PC-3 (cell line): ENCODE measurements at regions not wholly inside any gene's neighbourhood (a gene's known extent, or its start where the extent isn't known, plus 50 kb on each side); places are given as distances from the start of the nearest gene placed in this dataset.

Experiments used
- ATAC-seq: fragments of 200-7000 bp; cut with Tn5 transposase; 2 replicates; pipeline ENCODE4 v1.9.1; 2020; ENCODE audit warnings: mild to moderate bottlenecking, moderate library complexity
- BruUV-seq: library from RNA; stranded (reverse); fragments of 400-500 nt; replicated peaks from 2 replicates; lab custom pipeline; 2021; lab: Mats Ljungman, UMichigan
- CTCF ChIA-PET: fragments of 300-600 bp; sonication (Branson Sonifier 250); formaldehyde crosslinking; loops from one replicate; lab custom pipeline; 2022; ENCODE audit warnings: antibody characterized with exemption; lab: Charles Lee
- POLR2A ChIA-PET: fragments of 300-600 bp; sonication (Branson Sonifier 250); formaldehyde crosslinking; loops from one replicate; lab custom pipeline; 2022; ENCODE audit warnings: antibody characterized with exemption; ENCODE audit not compliant: unreplicated experiment; lab: Charles Lee
- DNase-seq: peaks from one replicate; pipeline ENCODE4 v3.0.0-alpha.2; 2015
- H2AFZ ChIP-seq: fragments of 300-600 bp; sonication (generic); 2 replicates; pipeline ENCODE4 v1.6.0; 2016; ENCODE audit warnings: antibody characterized with exemption, low read length
- H3F3A ChIP-seq: fragments of 300-600 bp; sonication (generic); one replicate; pipeline ENCODE4 v1.6.0; 2017; ENCODE audit warnings: antibody characterized with exemption, low read length, control low read depth, mild to moderate bottlenecking; ENCODE audit not compliant: unreplicated experiment
- H3K27ac ChIP-seq: fragments of 300-600 bp; sonication (generic); 2 replicates; pipeline ENCODE4 v1.5.1; 2016; ENCODE audit warnings: mild to moderate bottlenecking, low read length
- H3K27me3 ChIP-seq: fragments of 300-600 bp; sonication (generic); 2 replicates; pipeline ENCODE4 v1.6.1; 2016; ENCODE audit warnings: low read length, mixed read lengths
- H3K36me3 ChIP-seq: fragments of 300-600 bp; sonication (generic); 2 replicates; pipeline ENCODE4 v1.6.1; 2016; ENCODE audit warnings: low read depth, mixed run types, low read length, mixed read lengths
- H3K4me1 ChIP-seq: fragments of 300-600 bp; sonication (generic); 2 replicates; pipeline ENCODE4 v1.5.1; 2016; ENCODE audit warnings: low read length; ENCODE audit not compliant: insufficient read depth
- H3K4me2 ChIP-seq: fragments of 300-600 bp; sonication (generic); 2 replicates; pipeline ENCODE4 v1.6.0; 2016; ENCODE audit warnings: low read length
- H3K4me3 ChIP-seq: fragments of 300-600 bp; sonication (generic); 2 replicates; pipeline ENCODE4 v1.5.1; 2016; ENCODE audit warnings: mild to moderate bottlenecking, low read length, mixed read lengths
- H3K79me2 ChIP-seq: fragments of 300-600 bp; sonication (generic); 2 replicates; pipeline ENCODE4 v1.6.1; 2017; ENCODE audit warnings: low read length, mixed read lengths
- H3K9ac ChIP-seq: fragments of 300-600 bp; sonication (generic); 2 replicates; pipeline ENCODE4 v1.6.0; 2016; ENCODE audit warnings: mild to moderate bottlenecking, low read length
- H3K9me2 ChIP-seq: fragments of 300-600 bp; sonication (generic); replicated peaks from 2 replicates; pipeline ENCODE4 v1.6.1; 2016; ENCODE audit warnings: mixed run types, low read length, mixed read lengths
- H3K9me3 ChIP-seq: fragments of 300-600 bp; sonication (generic); 2 replicates; pipeline ENCODE4 v1.6.1; 2016; ENCODE audit warnings: low read length, mixed read lengths
- H4K20me1 ChIP-seq: fragments of 300-600 bp; sonication (generic); 2 replicates; pipeline ENCODE4 v1.6.1; 2016; ENCODE audit warnings: low read length, mixed read lengths
- EZH2 ChIP-seq: fragments of 300-600 bp; sonication (generic); IDR thresholded peaks from one replicate; pipeline ENCODE4 v1.6.1; 2017; ENCODE audit warnings: antibody characterized with exemption, mild to moderate bottlenecking, low read length; ENCODE audit not compliant: unreplicated experiment
- EZH2phosphoT487 ChIP-seq: fragments of 300-600 bp; sonication (generic); IDR thresholded peaks from 2 replicates; pipeline ENCODE4 v1.6.1; 2018; ENCODE audit warnings: mild to moderate bottlenecking, antibody characterized with exemption, low read length, borderline replicate concordance
- intact Hi-C: fragments of 100-400 bp; cut with micrococcal nuclease; formaldehyde crosslinking; loops from 2 replicates; pipeline ENCODE4 v1.9.0; 2023
- TF ChIP-seq, protein P1 (sequence below): fragments of 300-600 bp; sonication (generic); conservative IDR thresholded peaks from 2 replicates; pipeline ENCODE4 v1.5.1; 2017; ENCODE audit warnings: antibody characterized with exemption, low read depth, mild to moderate bottlenecking, low read length

DNA sequence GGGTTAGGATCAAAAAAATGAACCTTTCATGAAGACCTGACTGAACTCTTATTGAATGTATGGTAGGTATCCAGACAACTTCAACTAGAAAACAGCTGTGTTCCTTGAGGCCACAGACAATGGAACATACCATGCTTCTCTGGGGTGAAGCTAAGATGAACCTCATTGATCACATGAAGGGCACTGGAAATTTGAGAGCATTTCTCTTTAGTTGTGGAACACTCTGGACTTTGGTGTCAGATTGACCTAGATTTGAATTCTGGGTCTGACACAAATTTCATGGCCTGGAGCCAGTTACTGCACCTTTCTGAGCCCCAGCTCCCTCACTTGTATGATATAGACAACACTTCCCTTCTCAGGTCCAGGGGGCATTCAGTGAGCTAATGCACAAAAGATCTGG, 411.2 kb upstream of the ID2 start:
- DNase-seq: no peak
- Histone ChIP-seq H3K9me2 (no peaks in the 10 kb centered on the region), H3K36me3 (no peaks in the 10 kb centered on the region), H4K20me1 (no peaks in the 10 kb centered on the region), H3K4me1 (0 out of 2 replicates have a peak, but pooled peaks cover 4% of the 10 kb centered on the region), H3K4me3 (no peak overlapping the region), H3K4me2 (no peak overlapping the region), H3F3A (no peaks in the 10 kb centered on the region), H2AFZ (no peak overlapping the region), H3K27ac (no peak overlapping the region), H3K79me2 (no peaks in the 10 kb centered on the region), H3K27me3 (no peaks in the 10 kb centered on the region), H3K9ac (no peak overlapping the region), H3K9me3 (no peaks in the 10 kb centered on the region)
- no peak for ATAC-seq
- intact Hi-C loops: no loop called here
- BruUV-seq: no TSS peak
- ChIA-PET CTCF (no interaction called here), POLR2A (no interaction called here)
- TF ChIP-seq EZH2 (no peak), EZH2phosphoT487 (no peak)
- TF ChIP-seq, protein P1, sequence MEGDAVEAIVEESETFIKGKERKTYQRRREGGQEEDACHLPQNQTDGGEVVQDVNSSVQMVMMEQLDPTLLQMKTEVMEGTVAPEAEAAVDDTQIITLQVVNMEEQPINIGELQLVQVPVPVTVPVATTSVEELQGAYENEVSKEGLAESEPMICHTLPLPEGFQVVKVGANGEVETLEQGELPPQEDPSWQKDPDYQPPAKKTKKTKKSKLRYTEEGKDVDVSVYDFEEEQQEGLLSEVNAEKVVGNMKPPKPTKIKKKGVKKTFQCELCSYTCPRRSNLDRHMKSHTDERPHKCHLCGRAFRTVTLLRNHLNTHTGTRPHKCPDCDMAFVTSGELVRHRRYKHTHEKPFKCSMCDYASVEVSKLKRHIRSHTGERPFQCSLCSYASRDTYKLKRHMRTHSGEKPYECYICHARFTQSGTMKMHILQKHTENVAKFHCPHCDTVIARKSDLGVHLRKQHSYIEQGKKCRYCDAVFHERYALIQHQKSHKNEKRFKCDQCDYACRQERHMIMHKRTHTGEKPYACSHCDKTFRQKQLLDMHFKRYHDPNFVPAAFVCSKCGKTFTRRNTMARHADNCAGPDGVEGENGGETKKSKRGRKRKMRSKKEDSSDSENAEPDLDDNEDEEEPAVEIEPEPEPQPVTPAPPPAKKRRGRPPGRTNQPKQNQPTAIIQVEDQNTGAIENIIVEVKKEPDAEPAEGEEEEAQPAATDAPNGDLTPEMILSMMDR: no peak

DNA sequence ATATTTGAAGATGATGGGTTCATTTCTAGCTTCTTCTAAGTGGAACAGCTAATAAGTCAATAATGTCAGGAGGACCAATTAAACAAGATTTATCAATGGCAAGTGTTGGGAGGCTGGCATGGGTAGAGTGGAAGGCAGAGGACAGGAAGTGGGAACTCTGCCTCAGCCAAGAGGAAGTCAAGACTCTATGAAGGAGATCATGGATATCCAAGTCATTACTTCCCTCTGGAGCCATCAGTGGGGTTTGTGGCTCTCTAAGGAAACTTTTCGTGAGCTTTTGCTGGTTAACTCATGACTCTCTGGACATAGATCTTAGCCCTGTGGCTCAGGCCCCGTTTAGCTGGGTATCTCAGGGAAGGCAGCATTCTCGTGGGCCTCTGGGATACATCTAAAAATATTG, 410.4 kb upstream of the ID2 start:
- H4K20me1 ChIP-seq: no peaks in the 10 kb centered on the region
- intact Hi-C loops: no loop called here
- no peak overlapping the region for H3K27ac ChIP-seq
- H3K9me2 ChIP-seq: no peaks in the 10 kb centered on the region
- H3K36me3 ChIP-seq: no peaks in the 10 kb centered on the region
- TF ChIP-seq EZH2phosphoT487 (no peak), EZH2 (no peak)
- TF ChIP-seq, protein P1: no peak
- H3K9ac ChIP-seq: no peak overlapping the region
- no peak overlapping the region for H3K4me3 ChIP-seq
- ATAC-seq: no peak
- no peak overlapping the region for H3K4me2 ChIP-seq
- no peaks in the 10 kb centered on the region for H3K27me3 ChIP-seq
- H3K9me3 ChIP-seq: no peaks in the 10 kb centered on the region
- 0 out of 2 replicates have a peak, but pooled peaks cover 4% of the 10 kb centered on the region for H3K4me1 ChIP-seq
- H3F3A ChIP-seq: no peaks in the 10 kb centered on the region
- BruUV-seq: no TSS peak
- H3K79me2 ChIP-seq: no peaks in the 10 kb centered on the region
- ChIA-PET POLR2A (no interaction called here), CTCF (no interaction called here)
- DNase-seq: no peak
- no peak overlapping the region for H2AFZ ChIP-seq

DNA sequence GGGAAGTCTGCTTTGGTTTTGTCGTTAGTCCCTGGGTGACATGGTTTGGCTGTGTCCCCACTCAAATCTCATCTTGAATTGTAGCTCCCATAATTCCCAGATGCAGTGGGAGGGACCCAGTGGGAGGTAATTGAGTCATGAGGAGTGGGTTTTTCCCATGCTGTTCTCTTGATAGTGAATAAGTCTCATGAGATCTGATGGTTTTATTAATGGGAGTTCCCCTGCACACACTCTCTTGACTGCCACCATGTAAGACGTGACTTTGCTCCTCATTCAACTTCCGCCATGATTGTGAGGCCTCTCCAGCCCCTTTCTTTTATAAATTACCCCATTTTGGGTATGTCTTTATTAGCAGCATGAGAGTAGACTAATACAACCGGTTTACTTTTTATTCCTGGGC, 405.8 kb upstream of the ID2 start:
- Histone ChIP-seq H3K4me2 (no peak overlapping the region), H3K9me3 (no peaks in the 10 kb centered on the region), H3K9ac (no peak overlapping the region), H3F3A (no peaks in the 10 kb centered on the region), H3K36me3 (no peaks in the 10 kb centered on the region), H3K27me3 (no peaks in the 10 kb centered on the region), H3K27ac (no peak overlapping the region), H3K79me2 (no peaks in the 10 kb centered on the region), H3K4me3 (no peak overlapping the region), H2AFZ (no peak overlapping the region), H3K9me2 (no peaks in the 10 kb centered on the region), H4K20me1 (no peaks in the 10 kb centered on the region), H3K4me1 (0 out of 2 replicates have a peak, but pooled peaks cover 4% of the 10 kb centered on the region)
- intact Hi-C loops: no loop called here
- no peak for TF ChIP-seq EZH2
- no peak for TF ChIP-seq EZH2phosphoT487
- TF ChIP-seq, protein P1: no peak
- BruUV-seq: no TSS peak
- ATAC-seq (no peak), DNase-seq (no peak)
- ChIA-PET POLR2A (no interaction called here), CTCF (no interaction called here)
